Activated CD4-positive, alpha-beta T cell treated with anti-CD3 and anti-CD28 coated beads, Interleukin-2, amount 10 ng/mL, durations not matched to agents 24 days and 14 days (primary cell): ENCODE measurements at regions not wholly inside any gene's neighbourhood (a gene's known extent, or its start where the extent isn't known, plus 50 kb on each side); places are given as distances from the start of the nearest gene placed in this dataset.

Experiments used
- DNase-seq: peaks from one replicate; pipeline ENCODE4 v3.0.0; 2022
- H3K27ac Mint-ChIP-seq: one replicate; pipeline ENCODE4 v1.8.0; 2022; ENCODE audit warnings: mild to moderate bottlenecking, mixed read lengths
- H3K27me3 Mint-ChIP-seq: one replicate; pipeline ENCODE4 v1.8.0; 2022; ENCODE audit warnings: mixed read lengths
- H3K36me3 Mint-ChIP-seq: one replicate; pipeline ENCODE4 v1.8.0; 2022; ENCODE audit warnings: low read depth, mild to moderate bottlenecking, mixed read lengths
- H3K4me1 Mint-ChIP-seq: one replicate; pipeline ENCODE4 v1.8.0; 2021; ENCODE audit warnings: mixed read lengths
- H3K4me3 Mint-ChIP-seq: one replicate; pipeline ENCODE4 v1.8.0; 2022; ENCODE audit warnings: mild to moderate bottlenecking, moderate library complexity, mixed read lengths
- H3K9me3 Mint-ChIP-seq: one replicate; pipeline ENCODE4 v1.8.0; 2021; ENCODE audit warnings: mixed read lengths
- intact Hi-C: fragments of 100-400 bp; cut with micrococcal nuclease; formaldehyde crosslinking; loops from one replicate; pipeline ENCODE4 v1.15.1; 2023

DNA sequence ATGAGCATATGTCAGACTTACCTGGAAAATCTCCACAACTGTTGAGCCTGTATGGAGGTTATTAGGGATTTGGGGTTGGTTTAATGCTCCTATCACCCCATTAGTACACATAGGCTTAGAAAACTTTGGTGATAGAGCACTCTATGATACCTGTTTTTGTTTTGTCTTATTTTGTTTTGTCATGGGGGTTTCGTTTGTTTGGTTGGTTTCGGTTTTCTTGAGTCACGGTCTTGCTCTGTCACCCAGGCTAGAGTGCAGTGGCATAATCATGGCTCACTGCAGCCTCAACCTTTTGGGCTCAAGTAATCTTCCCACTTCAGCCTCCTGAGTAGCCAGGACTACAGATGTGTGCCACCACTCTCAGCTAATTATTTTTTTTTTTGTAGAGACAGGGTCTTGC lies 70.0 kb downstream of the MZT1 start:
- Mint-ChIP-seq H3K9me3 (no peaks in the 10 kb centered on the region), H3K4me3 (no peak overlapping the region), H3K27ac (no peak overlapping the region), H3K27me3 (peaks cover 4% of the 10 kb centered on the region), H3K4me1 (no peaks in the 10 kb centered on the region), H3K36me3 (no peaks in the 10 kb centered on the region)
- intact Hi-C loops: no loop called here
- DNase-seq: no peak

DNA sequence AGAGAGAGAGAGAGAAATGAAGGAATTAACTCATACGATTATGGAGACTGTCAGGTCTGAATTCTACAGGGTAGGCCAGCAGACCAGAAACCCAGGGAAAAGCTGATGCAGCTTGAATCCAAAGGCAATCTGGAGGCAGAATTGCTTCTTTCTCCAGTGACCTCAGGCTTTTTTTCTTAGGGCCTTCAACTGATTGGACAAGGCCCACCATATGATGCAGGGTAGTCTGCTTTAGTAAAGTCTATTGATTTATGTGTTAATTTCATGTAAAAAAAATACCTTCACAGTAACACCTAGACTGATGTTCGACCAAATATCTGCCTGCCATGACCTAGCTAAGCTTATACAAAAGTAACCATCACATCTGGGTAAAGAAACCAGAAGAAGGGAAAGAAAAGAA lies 71.1 kb downstream of the MZT1 start:
- Mint-ChIP-seq H3K27ac (no peak overlapping the region), H3K27me3 (peaks cover 6% of the 10 kb centered on the region), H3K36me3 (no peaks in the 10 kb centered on the region), H3K4me3 (no peak overlapping the region), H3K4me1 (no peaks in the 10 kb centered on the region), H3K9me3 (no peaks in the 10 kb centered on the region)
- DNase-seq: no peak
- intact Hi-C loops: no loop called here

DNA sequence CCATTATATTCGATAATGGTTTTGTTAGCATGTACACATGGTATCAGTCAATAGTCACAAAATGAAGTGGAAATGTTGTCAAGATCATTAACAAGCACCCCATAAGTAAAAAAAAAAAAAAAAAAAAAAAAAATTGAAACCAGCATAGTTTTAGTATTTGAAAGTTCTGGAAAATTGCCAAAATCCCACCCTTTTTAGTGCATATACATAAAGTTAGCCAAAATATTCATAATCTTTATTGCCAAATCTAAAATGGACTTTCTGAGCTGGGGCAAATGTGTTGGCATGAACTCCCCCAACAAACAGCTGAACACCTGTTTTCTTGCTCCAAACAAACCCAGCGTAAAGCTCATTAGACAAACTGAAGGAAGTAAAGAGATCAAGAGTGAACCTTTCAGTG lies 73.9 kb downstream of the MZT1 start:
- Mint-ChIP-seq H3K27ac (no peak overlapping the region), H3K36me3 (no peaks in the 10 kb centered on the region), H3K4me3 (no peak overlapping the region), H3K9me3 (no peaks in the 10 kb centered on the region), H3K4me1 (no peaks in the 10 kb centered on the region), H3K27me3 (peaks cover 18% of the 10 kb centered on the region)
- intact Hi-C loops: no loop called here
- DNase-seq: no peak

GRCh38 chr13:72652681-72653080 lies 74.7 kb downstream of the MZT1 start:
- Mint-ChIP-seq H3K4me1 (no peaks in the 10 kb centered on the region), H3K9me3 (no peaks in the 10 kb centered on the region), H3K4me3 (no peak overlapping the region), H3K27ac (no peak overlapping the region), H3K27me3 (peaks cover 18% of the 10 kb centered on the region), H3K36me3 (no peaks in the 10 kb centered on the region)
- DNase-seq: no peak
- intact Hi-C loops: no loop called here

DNA sequence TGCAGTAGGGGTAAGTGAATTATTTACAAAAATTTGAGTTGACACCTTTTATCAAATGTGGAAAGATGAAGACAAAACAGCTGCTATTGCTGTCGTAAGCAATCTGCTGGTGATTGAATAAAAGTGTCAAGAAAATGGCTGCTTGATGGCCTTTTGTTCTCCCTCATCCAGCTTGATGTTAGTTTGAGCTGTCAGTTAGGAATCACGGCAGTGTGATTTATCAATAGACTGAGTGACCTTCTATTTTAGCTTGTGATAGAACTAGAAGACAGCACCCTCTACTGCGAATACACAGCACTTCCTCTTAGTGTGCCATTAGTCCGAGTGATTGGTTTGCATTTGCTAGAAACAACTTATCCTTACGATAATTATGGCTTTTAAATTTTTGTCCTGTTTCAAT lies 76.3 kb downstream of the MZT1 start:
- peaks cover 24% of the 10 kb centered on the region for H3K27me3 Mint-ChIP-seq
- intact Hi-C loops: no loop called here
- H3K36me3 Mint-ChIP-seq: no peaks in the 10 kb centered on the region
- H3K4me1 Mint-ChIP-seq: no peaks in the 10 kb centered on the region
- DNase-seq: no peak
- H3K9me3 Mint-ChIP-seq: no peaks in the 10 kb centered on the region
- H3K27ac Mint-ChIP-seq: no peak overlapping the region
- H3K4me3 Mint-ChIP-seq: no peak overlapping the region

GRCh38 chr13:72650051-72650700 lies 77.3 kb downstream of the MZT1 start:
- H3K27ac Mint-ChIP-seq: no peak overlapping the region
- no peak for DNase-seq
- no peaks in the 10 kb centered on the region for H3K36me3 Mint-ChIP-seq
- no peak overlapping the region for H3K4me3 Mint-ChIP-seq
- peaks cover 28% of the 10 kb centered on the region for H3K27me3 Mint-ChIP-seq
- intact Hi-C loops: no loop called here
- no peaks in the 10 kb centered on the region for H3K4me1 Mint-ChIP-seq
- no peaks in the 10 kb centered on the region for H3K9me3 Mint-ChIP-seq

GRCh38 chr13:72648513-72649065 lies 78.8 kb downstream of the MZT1 start:
- H3K27ac Mint-ChIP-seq: no peak overlapping the region

GRCh38 chr13:72647422-72647821 lies 80.0 kb downstream of the MZT1 start:
- H3K36me3 Mint-ChIP-seq: no peaks in the 10 kb centered on the region
- H3K27me3 Mint-ChIP-seq: peaks cover 26% of the 10 kb centered on the region
- intact Hi-C loops: loop anchor here (10.0 kb wide), 1 partner anchor 137 kb away; the partner anchor contains the start of genes DIS3 and PIBF1
- H3K9me3 Mint-ChIP-seq: no peaks in the 10 kb centered on the region
- H3K4me1 Mint-ChIP-seq: no peaks in the 10 kb centered on the region
- H3K4me3 Mint-ChIP-seq: no peak overlapping the region
- no peak overlapping the region for H3K27ac Mint-ChIP-seq
- no peak for DNase-seq

More at GRCh38 chr13:72648513-72649065, 78.8 kb downstream of the MZT1 start:
- H3K27me3 Mint-ChIP-seq: peaks cover 26% of the 10 kb centered on the region
- no peaks in the 10 kb centered on the region for H3K4me1 Mint-ChIP-seq
- no peak overlapping the region for H3K4me3 Mint-ChIP-seq
- DNase-seq: no peak
- intact Hi-C loops: loop anchor here (10.0 kb wide), 1 partner anchor 136 kb away; the partner anchor contains the start of genes DIS3 and PIBF1
- no peaks in the 10 kb centered on the region for H3K9me3 Mint-ChIP-seq
- H3K36me3 Mint-ChIP-seq: no peaks in the 10 kb centered on the region

DNA sequence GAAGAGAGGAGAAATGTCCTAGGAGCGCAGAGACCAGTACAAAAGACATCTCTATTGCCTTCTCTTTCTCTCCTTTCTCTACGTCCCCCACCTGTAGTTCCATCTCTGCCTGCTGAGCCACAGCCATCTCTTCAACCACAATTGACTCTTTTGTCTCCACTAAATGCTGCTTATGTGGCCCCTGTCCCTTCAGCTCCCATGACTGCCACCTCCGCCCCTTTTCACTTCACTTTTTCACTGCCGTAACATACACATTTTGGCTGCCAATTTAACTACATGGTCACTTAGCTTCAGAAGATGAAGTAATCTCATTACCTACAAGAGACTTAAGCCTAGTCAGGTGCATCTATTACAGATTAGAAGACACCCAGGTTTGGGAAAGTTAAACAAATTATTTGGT lies 81.9 kb downstream of the MZT1 start:
- Mint-ChIP-seq H3K4me1 (no peaks in the 10 kb centered on the region), H3K36me3 (no peaks in the 10 kb centered on the region), H3K4me3 (no peak overlapping the region), H3K27ac (no peak overlapping the region), H3K27me3 (peaks cover 19% of the 10 kb centered on the region), H3K9me3 (no peaks in the 10 kb centered on the region)
- intact Hi-C loops: loop anchor here (10.0 kb wide), 1 partner anchor 139 kb away; the partner anchor contains the start of genes DIS3 and PIBF1
- no peak for DNase-seq

- Mint-ChIP-seq H3K4me1 (no peaks in the 10 kb centered on the region), H3K4me3 (no peak overlapping the region), H3K27ac (no peak overlapping the region), H3K27me3 (peaks cover 13% of the 10 kb centered on the region), H3K36me3 (no peaks in the 10 kb centered on the region), H3K9me3 (no peaks in the 10 kb centered on the region)
- intact Hi-C loops: loop anchor here (10.0 kb wide), 1 partner anchor 141 kb away; the partner anchor contains the start of genes DIS3 and PIBF1
- peak; percentile 85 for DNase-seq
Observed at GRCh38 chr13:72643311-72643989, 84.0 kb downstream of the MZT1 start.

GRCh38 chr13:72639377-72639776 lies 88.1 kb downstream of the MZT1 start:
- no peaks in the 10 kb centered on the region for H3K36me3 Mint-ChIP-seq
- DNase-seq: no peak
- H3K27me3 Mint-ChIP-seq: peaks cover 2% of the 10 kb centered on the region
- H3K27ac Mint-ChIP-seq: no peak overlapping the region
- no peaks in the 10 kb centered on the region for H3K9me3 Mint-ChIP-seq
- H3K4me3 Mint-ChIP-seq: no peak overlapping the region
- H3K4me1 Mint-ChIP-seq: no peaks in the 10 kb centered on the region
- intact Hi-C loops: no loop called here

DNA sequence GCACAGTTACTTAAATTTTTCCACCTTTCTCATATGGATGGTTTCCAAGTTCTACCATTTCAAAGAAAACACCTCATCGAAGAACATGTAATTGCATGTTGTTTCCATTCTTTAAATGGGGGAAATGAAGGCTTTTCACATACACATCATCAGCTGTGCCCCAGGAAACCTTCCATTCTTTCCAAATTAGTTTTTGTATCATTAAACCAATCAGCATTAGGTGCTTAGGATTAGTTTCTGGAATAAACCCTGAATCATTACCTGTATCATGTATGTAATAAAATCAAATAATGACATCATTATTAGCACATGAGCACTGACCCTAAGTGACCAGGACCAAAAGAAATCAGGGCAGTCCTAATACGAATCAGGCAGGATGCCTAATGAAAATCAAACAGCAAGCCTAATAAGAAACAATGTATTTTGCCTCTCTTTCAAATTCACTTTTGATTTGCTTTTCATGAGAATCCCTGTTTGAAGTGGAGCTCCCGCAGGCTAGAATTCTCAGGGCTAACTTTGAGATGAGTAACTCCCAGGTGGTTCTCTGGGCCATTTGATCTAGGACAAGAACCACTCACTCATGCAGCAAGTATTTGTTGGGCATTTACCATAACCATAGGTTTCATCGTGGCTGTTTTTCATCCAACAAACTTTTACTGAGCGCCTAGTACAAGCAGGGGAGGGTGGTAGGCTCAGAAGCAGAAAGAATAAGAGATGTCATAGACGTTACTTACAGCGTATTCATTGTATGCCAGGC lies 89.2 kb downstream of the MZT1 start:
- Mint-ChIP-seq H3K36me3 (no peaks in the 10 kb centered on the region), H3K9me3 (no peaks in the 10 kb centered on the region), H3K27ac (no peak overlapping the region), H3K4me1 (no peaks in the 10 kb centered on the region), H3K27me3 (peaks cover 2% of the 10 kb centered on the region), H3K4me3 (no peak overlapping the region)
- intact Hi-C loops: no loop called here
- DNase-seq: no peak

DNA sequence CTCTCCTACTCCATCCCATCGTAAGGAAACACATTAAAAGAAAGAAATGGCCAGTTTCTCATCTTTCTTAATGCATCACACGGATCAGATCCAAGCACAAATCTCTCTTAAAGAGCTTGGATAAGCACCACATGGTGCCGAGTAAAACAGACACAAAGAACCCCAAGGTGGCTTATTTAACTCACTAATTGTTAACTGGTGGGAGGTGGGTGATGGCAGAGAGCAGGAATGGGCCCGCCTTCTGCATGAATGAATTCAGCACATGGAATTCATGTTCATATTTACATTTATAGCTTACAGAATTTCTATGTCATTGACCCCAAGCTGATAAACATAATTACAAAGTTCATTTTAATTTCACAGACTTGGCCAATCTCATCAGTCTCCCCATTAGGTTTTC lies 89.9 kb downstream of the MZT1 start:
- no peaks in the 10 kb centered on the region for H3K36me3 Mint-ChIP-seq
- no peak for DNase-seq
- intact Hi-C loops: no loop called here
- no peak overlapping the region for H3K27ac Mint-ChIP-seq
- H3K4me1 Mint-ChIP-seq: no peaks in the 10 kb centered on the region
- H3K4me3 Mint-ChIP-seq: no peak overlapping the region
- H3K27me3 Mint-ChIP-seq: peaks cover 2% of the 10 kb centered on the region
- no peaks in the 10 kb centered on the region for H3K9me3 Mint-ChIP-seq

GRCh38 chr13:72634859-72635258 lies 92.6 kb downstream of the MZT1 start:
- H3K4me3 Mint-ChIP-seq: no peak overlapping the region
- intact Hi-C loops: no loop called here
- H3K9me3 Mint-ChIP-seq: no peaks in the 10 kb centered on the region
- no peaks in the 10 kb centered on the region for H3K27me3 Mint-ChIP-seq
- no peaks in the 10 kb centered on the region for H3K36me3 Mint-ChIP-seq
- H3K4me1 Mint-ChIP-seq: no peaks in the 10 kb centered on the region
- DNase-seq: no peak
- H3K27ac Mint-ChIP-seq: no peak overlapping the region
